H1 (cell line): ENCODE measurements at regions not wholly inside any gene's neighbourhood (a gene's known extent, or its start where the extent isn't known, plus 50 kb on each side); places are given as distances from the start of the nearest gene placed in this dataset.

Source experiments
- CHD2 ChIP-seq: IDR thresholded peaks from 2 replicates; pipeline ENCODE4 v1.6.1; 2012; ENCODE audit warnings: low read length, improper control_type of control experiment
- NRF1 ChIP-seq: IDR thresholded peaks from 2 replicates; pipeline ENCODE4 v1.6.1; 2011; ENCODE audit warnings: mild to moderate bottlenecking, low read depth, low read length, improper control_type of control experiment
- TF ChIP-seq, protein P1 (sequence below), 3 experiments: IDR thresholded peaks; 1 replicate in 2 of 3; 2 replicates in 1 of 3; pipeline versions ENCODE4 v1.5.1 to v1.6.1; 2011; ENCODE audit warnings: low read length in 3 of 3, mild to moderate bottlenecking in 3 of 3, inconsistent platforms in 2 of 3, low read depth in 1 of 3, moderate library complexity in 1 of 3; ENCODE audit not compliant: insufficient read depth in 1 of 3; ENCODE audit errors: control extremely low read depth in 1 of 3

DNA sequence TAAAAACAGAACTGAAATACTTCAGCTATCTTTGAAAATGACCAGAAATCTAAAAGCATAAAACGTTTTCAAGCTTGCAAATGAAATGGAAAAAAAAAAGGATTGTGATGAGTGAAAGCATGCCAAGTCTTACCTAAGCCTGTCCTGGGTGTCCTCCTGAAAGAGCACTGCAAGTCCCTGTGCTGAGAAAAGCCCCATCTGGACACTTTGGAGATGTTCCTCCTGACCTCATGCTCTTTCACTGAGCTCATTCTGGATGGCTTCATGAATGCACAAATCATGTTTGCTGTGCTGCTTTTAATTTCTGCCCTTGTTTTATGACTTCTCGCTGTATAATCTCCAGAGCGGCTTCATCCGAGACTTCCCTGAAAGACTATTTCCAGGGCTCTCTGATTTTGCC lies 136.0 kb downstream of the SOD2 start:
- TF ChIP-seq CHD2 (no peak), NRF1 (no peak)
- TF ChIP-seq, protein P1, sequence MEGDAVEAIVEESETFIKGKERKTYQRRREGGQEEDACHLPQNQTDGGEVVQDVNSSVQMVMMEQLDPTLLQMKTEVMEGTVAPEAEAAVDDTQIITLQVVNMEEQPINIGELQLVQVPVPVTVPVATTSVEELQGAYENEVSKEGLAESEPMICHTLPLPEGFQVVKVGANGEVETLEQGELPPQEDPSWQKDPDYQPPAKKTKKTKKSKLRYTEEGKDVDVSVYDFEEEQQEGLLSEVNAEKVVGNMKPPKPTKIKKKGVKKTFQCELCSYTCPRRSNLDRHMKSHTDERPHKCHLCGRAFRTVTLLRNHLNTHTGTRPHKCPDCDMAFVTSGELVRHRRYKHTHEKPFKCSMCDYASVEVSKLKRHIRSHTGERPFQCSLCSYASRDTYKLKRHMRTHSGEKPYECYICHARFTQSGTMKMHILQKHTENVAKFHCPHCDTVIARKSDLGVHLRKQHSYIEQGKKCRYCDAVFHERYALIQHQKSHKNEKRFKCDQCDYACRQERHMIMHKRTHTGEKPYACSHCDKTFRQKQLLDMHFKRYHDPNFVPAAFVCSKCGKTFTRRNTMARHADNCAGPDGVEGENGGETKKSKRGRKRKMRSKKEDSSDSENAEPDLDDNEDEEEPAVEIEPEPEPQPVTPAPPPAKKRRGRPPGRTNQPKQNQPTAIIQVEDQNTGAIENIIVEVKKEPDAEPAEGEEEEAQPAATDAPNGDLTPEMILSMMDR (IDR thresholded peaks at IDR 0.05; ENCODE audit: control extremely low read depth in 1 of 3, insufficient read depth in 1 of 3, low read depth in 1 of 3, low read length in 3 of 3) = no peak
